GM21717 (cell line): ENCODE measurements at regions not wholly inside any gene's neighbourhood (a gene's known extent, or its start where the extent isn't known, plus 50 kb on each side); places are given as distances from the start of the nearest gene placed in this dataset.
"Not testable (repeated sequence)": the region's sequence is repeated elsewhere in the genome, so short reads cannot be mapped to it uniquely, and the experiment has no call there.

Experiments used
- ATAC-seq: cut with Tn5 transposase; IDR thresholded peaks from one replicate; pipeline ENCODE4 v1.9.1; 2021; ENCODE audit warnings: mild to moderate bottlenecking, moderate library complexity; ENCODE audit not compliant: unreplicated experiment

DNA sequence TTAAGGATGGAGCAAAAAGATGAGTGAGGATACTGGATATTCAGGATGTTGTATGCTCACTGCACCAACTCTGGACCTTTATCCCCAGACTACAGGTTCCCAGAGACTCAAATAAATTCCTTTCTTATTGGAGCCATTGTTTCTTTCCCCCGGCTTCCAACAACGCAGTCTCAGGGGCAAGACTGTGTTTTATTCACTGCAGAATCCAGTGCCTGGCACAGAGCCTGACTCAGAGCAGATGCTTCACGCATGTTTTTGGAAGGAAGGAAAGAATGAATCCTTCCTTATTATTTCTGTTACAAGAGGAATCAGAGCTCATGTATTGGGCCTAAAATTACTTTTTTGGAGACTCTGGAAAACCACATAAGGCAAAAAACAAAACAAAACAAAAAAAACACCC, 96.0 kb upstream of the VGLL4 start:
- ATAC-seq, result no peak

- ATAC-seq, result no peak
Observed at GRCh38 chr3:11739123-11739522, 95.4 kb upstream of the VGLL4 start.

DNA sequence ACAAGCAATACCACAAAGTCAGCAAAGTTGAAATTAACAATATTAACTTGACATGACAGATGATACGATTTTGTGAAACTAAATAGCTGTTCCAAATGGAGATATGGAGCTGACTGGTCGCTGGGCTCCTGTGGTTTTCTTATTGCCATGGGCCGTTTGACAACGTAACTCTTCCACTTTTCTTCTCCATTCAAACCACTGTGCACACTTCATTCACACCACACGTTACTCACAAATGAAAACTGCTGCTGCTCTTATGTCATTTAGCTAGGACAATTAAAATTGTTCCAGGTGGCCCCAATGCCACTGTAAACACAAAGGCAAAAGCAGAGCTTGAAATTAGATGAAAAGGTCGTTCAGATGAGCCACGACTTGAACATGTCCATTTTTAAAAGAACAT, 94.0 kb upstream of the VGLL4 start:
- no peak for ATAC-seq

DNA sequence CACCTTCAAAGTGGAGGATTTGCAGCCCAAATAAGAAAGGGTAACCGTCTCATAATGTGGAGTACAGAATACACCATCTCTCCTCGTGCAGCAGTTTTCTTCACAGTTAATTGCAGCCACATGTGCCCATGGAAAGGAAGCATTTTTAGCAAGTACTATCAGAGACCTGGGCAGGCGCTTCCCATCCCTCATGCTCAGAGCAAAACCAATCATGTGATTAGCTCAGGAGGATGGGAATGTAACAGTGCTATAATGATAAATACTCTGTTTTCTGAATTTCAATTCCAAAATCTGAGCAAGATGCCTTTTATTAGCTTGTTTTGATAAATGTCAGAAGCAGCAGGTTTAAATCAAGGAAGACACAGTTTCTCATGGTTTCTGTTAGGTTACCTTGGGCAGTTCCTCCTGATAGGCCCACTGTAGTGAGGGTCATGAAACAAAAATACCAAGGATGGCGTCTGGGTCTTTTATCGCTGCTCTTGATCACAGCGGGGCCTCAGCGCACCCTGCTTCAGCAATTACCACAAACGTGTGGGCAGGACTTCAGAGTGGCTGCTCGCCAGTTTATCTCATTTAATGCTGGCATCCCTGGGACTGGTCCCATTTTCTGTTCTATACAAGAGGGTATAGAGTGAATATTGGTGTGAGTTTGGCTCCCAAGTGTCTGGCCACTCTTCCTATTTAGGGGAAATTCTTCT, 92.6 kb upstream of the VGLL4 start:
- no peak for ATAC-seq

- ATAC-seq, result no peak
Observed at GRCh38 chr3:11735638-11736037, 91.9 kb upstream of the VGLL4 start.

DNA sequence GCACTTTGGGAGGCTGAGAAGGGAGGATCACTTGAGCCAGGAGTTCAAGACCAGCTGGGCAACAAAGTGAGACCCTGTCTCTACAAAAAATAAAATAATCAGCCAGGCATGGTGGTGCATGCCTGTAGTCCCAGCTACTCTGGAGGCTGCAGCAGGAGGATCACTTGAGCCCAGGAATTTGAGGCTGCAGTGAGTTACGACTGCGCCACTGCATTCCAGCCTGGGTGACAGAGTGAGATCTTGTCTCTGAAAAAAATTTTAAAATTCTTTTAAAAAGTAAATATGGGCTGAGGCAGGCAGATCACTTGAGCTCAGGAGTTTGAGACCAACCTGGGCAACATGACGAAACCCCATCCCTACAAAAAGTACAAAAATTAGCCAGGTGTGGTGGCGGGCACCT, 91.4 kb upstream of the VGLL4 start:
- not testable (repeated sequence) for ATAC-seq

- ATAC-seq, result no peak
Observed at GRCh38 chr3:11733914-11734313, 90.2 kb upstream of the VGLL4 start.

GRCh38 chr3:11727207-11727606, 83.5 kb upstream of the VGLL4 start:
- ATAC-seq, result no peak

DNA sequence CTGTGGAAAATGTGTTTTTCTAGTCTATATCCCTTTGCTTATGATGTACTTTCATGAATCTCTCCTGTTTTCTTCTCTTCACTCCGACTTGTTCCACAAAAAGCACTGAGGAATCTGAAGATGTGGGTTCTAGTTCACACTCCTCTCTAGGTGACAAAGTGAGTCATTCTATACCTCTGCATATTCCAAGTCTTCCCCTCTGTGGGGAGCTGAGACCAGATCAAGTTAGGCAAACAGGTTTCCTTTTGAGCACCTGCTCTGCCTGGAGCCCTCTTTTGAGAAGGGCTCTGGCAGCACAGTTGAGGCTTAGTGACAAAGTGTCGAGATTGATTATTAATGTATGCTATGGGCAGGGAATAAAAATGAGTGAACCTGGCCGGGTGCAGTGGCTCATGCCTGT, 82.4 kb upstream of the VGLL4 start:
- ATAC-seq, result no peak

DNA sequence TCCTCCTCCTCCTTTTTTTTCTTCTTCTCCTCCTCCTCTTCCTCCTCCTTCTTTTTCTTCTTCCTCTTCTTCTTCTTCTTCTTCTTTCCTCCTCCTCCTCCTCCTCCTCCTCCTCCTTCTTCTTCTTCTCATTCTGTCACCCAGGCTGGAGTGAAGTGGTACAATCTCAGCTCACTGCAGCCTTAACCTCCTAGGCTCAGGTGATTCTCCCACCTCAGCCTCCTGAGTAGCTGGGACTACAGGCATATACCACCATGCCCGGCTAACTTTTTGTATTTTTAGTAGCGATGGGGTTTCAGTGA, 81.6 kb upstream of the VGLL4 start:
- not testable (repeated sequence) for ATAC-seq

- peak; percentile 78 for ATAC-seq
Observed at GRCh38 chr3:11724615-11725339, 81.1 kb upstream of the VGLL4 start.

GRCh38 chr3:11721479-11721878, 77.8 kb upstream of the VGLL4 start:
- no peak for ATAC-seq

DNA sequence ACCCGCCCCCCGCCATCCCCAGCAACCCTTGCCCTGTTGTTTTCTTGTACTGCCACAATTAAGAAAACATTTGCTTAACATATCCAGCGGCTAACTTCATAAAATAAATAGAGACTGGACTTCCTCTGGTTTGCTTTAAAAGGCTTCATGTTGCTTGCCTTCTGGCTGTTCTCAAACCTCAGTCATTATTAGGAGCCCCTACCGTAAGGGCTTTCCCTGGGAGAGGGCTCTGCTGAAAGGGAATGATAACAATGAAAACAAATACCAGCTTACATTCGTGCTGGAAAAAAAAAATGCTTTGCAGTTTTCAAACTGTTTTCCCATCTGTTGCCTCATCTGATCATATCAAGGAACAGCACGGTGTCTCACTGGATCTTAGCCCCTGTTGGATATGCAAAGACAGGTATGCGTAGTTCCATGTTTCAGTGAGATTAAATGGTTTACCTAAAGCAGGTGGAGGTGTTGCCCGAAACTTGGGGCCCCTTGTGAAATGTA, 77.2 kb upstream of the VGLL4 start:
- ATAC-seq, result no peak

GRCh38 chr3:11720304-11720898, 76.7 kb upstream of the VGLL4 start:
- ATAC-seq, result peak; percentile 28

DNA sequence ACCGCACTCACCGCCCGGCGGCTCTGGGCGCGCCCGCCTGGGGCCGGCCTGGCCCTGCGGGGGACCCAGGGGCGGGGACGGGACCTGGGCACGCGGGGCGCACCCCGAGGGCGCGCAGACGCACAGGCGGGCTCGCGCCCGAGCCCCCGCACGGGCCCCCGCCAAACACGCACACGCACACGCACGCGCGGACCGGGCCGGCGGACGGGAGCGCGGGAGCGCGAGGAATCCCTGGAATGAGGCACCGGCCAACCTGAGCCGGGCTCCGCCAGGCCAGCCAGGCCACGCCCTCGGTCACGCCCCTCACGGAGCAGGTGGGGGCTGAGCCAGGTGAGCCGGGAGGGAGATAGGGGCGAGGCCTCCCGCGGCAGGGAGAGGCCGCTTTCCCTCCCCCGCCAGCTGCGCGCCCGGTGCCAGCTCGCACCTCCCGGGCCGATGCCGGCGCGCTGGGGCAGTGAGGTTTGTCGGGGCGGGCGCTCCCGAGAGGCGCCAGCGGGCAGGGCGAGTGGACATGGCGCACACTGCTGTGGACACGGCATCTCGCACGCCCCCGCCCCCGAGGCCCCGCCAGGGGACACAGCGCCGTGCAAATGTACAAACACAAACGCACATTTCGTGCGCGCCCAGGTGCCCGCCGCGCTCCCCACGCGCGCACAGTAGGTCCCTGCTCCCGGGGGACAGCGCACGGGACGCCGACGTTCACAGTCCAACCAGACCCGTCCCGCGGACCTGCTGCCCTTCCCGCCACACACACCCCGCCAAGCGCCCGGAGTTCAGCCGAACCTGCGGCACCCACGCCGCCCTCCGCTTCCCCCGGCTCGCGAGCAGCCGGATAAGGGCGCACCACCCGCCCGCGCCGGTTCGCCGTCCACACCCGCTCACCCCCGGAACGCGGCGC, 75.9 kb upstream of the VGLL4 start:
- peak; percentile 72 for ATAC-seq

DNA sequence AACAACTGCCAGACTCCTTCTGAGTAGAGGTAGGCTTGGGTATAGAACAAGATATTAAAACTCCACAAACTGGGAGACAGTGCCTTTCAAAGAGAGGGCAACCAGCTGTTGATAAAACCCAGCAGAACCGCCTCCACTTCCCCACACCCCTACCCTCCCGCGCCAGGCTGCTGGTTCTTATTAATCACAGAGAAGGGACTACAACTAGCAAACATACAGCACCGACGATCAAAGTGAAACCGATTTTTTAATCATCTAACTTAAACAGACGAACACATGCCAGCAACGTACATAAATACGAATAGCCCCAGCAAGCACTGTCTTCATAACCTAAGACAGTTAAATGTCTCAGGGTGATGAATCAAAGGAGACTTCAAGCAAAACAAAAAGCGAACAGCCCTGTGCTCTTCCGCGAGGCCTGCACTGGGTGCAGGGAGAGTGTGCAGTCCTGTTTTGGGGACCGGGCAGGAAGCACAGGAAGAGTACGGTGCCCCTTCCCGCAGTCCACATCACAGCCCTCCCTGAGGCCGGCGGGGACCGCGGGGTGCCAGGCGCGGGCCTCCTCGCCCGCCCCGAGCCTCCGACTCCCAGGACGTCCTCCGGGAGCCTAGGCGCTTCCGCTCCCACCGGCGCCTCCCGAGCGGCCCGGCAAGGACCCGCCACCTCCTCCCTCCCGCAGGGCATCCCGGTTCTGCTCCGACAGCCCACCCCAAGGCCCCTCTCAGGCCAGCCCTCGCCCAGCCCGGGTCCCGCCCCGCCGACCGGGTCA, 75.1 kb upstream of the VGLL4 start:
- peak; percentile 28 for ATAC-seq

- ATAC-seq, result peak; percentile 2
Observed at GRCh38 chr3:11717768-11718636, 74.3 kb upstream of the VGLL4 start.

DNA sequence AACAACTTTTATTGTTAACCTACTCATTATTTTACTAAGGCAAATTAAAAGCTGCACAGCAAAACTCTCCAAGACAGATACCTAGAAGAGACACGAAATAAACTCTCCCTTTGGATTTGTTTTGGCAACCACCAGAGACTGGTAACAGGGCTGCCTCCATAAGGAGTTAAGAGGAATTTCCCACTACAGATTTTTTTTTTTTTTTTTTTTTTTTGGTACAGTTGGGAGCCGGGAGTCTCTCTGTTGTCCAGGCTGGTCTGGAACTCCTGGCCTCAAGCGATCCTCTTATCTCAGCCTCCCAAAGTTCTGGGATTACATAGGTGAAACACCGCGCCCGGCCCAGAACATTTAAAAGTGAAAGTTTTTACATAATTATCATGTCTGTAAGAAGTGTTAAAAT, 73.6 kb upstream of the VGLL4 start:
- ATAC-seq, result no peak

GRCh38 chr3:11716573-11717290, 73.0 kb upstream of the VGLL4 start:
- no peak for ATAC-seq
